ENCODE measurements at regions not wholly inside any gene's neighbourhood (a gene's known extent, or its start where the extent isn't known, plus 50 kb on each side); places are given as distances from the start of the nearest gene placed in this dataset.

- no peak for DNase-seq
Measured at GRCh38 chr12:61701471-61701870, 558.7 kb upstream of the USP15 start.

GRCh38 chr12:61706783-61707182, 553.4 kb upstream of the USP15 start:
- DNase-seq, result no peak

DNA sequence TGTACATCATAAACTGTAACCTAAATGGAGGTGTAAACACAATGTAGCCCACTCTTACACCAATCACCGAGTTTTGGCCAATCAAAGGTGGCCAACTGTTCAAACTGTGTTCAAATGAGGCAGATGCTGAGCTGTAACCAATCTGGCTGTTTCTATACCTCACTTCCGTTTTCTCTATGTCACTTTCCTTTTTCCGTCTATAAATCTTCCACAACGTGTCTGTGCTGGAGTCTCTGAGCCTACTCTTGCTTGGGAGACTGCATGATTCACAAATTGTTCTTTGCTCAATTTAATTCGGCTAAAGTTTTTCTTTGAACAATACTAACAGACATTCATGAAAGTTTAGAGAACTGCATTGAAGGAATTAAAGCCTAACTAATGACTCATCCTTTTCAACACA, 547.1 kb upstream of the USP15 start:
- DNase-seq, result no peak

GRCh38 chr12:61717986-61718385, 542.2 kb upstream of the USP15 start:
- no peak for DNase-seq

GRCh38 chr12:61739925-61740324, 520.3 kb upstream of the USP15 start:
- DNase-seq, result no peak

DNA sequence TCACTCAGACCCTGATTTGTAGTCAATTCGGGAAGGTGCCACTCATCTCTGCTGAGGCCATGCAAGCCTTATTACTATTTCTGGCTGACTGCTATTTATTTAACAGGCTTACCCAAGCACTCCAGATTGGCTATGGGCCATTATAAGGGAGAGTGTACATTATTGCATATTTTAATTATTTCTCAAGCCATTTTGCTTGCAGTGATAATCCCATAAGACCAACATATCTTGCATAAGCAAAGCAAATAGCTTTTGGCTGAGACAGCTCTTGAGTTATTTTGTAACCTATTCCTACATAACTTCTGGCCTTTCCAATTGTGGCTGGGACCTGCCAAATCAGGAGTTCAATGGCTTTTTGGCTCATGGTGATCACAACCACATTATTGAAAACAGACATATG, 509.6 kb upstream of the USP15 start:
- no peak for DNase-seq

DNA sequence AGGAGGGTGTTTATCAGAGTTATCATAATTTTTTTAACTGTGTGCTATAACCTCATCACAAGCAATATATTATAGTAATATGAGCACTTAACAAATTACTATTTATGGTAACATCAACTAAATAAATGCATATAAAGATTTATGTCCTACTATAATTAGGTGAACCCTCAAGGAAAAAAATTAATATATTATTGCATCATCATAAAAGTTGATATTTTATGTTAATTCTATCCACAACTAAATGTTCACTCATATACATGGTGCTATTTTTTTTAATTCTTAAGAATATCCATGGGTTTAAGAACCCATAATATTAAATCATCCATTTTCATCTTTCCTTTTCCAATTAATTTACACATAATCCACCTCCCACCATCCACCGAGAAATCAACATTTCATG, 506.0 kb upstream of the USP15 start:
- DNase-seq, result no peak

- DNase-seq, result no peak
Measured at GRCh38 chr12:61757831-61758505, 502.2 kb upstream of the USP15 start.

DNA sequence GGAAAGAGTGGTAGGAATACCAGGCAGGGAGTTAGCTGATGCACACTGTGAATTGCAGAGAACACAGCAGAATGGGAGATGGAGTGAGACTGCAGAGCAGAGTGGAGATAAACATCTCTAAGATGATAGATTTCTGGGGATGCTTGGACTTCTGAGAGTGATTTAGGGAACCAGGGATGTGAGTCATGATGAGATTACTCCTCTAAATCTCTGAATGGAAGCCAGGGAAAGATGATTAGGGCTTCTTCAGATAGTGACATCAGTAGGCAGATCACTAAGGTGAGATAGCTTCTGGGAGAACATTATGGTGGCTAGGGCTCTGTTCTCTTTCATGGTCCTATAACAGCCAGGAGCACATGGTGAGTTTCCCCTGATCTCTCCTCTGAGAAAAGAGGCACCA, 501.5 kb upstream of the USP15 start:
- DNase-seq, result no peak

GRCh38 chr12:61765926-61766325, 494.3 kb upstream of the USP15 start:
- no peak for DNase-seq

- DNase-seq, result no peak
Measured at GRCh38 chr12:61780435-61780834, 479.8 kb upstream of the USP15 start.

GRCh38 chr12:61781021-61781581, 479.1 kb upstream of the USP15 start:
- DNase-seq, result no peak

- DNase-seq, result no peak
Measured at GRCh38 chr12:61796846-61797245, 463.4 kb upstream of the USP15 start.

DNA sequence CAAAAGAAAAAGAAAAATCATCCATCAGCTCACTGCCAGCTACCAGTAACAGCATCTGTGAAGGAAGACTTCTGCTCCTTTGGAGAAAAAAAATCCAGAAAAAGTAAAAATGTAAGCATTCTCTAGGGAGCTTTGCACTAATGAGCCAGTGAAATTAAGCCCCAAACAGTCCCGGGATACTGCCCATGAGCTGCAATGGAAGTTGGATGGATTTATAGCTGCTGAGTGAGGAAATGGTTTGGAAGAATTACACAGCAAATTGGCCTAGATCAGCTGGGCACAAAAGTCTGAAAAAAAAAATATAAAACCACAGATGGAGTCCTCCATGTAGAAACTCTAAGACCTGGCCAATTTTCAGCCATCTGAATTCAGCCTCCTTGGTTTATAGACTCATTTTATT, 462.9 kb upstream of the USP15 start:
- no peak for DNase-seq

DNA sequence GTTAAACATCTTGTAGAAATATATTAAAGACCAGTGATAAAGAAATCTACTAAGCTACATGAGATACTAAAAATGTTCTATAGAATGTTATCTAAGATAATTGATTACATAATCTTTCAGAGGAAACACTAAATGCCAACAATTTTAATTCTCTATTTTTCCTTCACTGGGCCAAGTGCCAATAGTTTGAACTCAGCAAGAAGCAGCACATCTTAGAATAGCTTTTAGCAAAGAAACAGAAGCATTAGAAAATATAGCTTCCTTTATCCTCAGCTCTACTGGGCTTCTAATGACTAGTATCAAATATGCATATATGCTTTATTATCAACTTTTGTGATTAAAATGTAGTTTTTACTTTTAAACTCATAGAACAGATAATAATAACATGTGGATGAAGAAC, 461.4 kb upstream of the USP15 start:
- DNase-seq, result no peak

DNA sequence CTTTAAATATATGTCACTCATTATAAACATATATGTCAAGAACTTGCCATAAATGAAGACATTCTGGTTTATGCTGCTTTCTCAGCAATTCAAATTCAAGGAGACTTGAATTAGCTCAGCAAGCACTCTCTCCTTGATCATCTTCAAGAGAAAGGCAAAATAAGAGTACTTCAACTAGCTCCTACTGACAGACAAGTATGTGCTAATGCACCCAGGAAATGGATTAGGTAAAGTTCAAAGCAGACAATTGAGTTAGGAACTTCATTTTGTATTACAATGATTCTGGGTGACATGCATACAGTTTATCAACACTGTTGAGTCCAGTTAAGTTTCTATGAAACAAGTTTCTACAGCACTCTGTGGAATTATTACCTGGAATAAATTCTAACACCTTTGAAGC, 455.9 kb upstream of the USP15 start:
- no peak for DNase-seq

DNA sequence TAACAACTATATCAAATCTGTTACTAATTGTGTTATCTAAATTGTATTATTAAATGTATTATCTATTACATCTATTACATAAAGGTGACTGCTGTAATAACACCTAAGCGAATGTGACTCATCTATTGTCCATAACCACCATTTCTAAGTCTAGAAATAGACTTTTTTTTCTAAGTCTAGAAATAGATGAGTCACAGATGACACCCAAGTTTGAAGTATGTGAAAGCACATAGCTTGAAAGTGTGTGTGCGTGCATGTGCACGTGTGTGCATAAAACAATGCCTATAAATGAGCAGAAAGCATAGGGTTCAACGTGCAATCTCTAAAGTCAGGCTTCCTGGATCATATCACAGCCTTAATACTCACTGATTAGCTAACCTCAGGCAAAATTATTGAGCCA, 451.3 kb upstream of the USP15 start:
- no peak for DNase-seq

DNA sequence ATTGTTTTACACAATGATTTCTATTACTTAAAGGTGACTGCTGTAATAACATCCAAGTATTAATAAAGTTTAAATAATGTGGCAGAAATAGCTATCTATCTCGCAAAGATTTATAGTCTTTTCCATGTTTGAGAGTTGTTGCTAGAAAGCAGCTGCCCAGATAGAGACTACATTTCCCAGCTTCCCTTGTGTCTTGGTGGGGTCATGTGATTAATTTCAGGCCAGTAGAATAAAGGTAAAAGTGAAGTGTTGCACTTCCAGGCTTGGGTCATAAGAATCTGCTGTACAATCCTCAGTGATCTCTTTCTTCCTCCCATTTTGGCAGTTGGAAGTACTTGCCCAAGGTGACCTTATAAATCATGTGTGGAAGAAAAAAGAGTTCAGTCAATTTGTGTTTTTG, 449.7 kb upstream of the USP15 start:
- DNase-seq, result no peak

GRCh38 chr12:61821381-61821780, 438.8 kb upstream of the USP15 start:
- DNase-seq, result no peak

DNA sequence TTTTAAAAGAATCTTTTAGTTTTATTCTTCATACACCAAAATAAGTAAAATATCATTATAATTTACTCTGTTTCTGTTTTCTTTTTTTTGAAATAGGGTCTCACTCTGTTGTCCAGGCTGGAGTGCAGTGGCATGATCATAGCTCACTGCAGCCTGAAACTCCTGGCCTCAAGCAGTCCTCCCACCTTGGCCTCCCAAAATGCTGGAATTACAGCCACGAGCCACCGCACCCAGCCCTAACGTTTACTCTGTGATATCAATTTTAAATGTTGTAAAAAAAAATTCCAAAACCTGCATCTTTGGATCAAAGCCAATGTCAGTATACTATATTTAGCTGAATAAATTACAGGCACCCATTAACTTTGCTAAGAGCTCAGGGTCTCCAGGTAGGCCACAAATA, 437.1 kb upstream of the USP15 start:
- no peak for DNase-seq

GRCh38 chr12:61846765-61847164, 413.4 kb upstream of the USP15 start:
- no peak for DNase-seq

GRCh38 chr12:61848893-61849292, 411.3 kb upstream of the USP15 start:
- no peak for DNase-seq

GRCh38 chr12:61853945-61854344, 406.3 kb upstream of the USP15 start:
- no peak for DNase-seq

- DNase-seq, result no peak
Measured at GRCh38 chr12:61854902-61855301, 405.3 kb upstream of the USP15 start.

- no peak for DNase-seq
Measured at GRCh38 chr12:61857968-61858367, 402.2 kb upstream of the USP15 start.

All from NCI-H510A treated with DMSO at 0.1 percent for 48 hours (cell line).